ENCODE measurements at regions not wholly inside any gene's neighbourhood (a gene's known extent, or its start where the extent isn't known, plus 50 kb on each side); places are given as distances from the start of the nearest gene placed in this dataset.

DNA sequence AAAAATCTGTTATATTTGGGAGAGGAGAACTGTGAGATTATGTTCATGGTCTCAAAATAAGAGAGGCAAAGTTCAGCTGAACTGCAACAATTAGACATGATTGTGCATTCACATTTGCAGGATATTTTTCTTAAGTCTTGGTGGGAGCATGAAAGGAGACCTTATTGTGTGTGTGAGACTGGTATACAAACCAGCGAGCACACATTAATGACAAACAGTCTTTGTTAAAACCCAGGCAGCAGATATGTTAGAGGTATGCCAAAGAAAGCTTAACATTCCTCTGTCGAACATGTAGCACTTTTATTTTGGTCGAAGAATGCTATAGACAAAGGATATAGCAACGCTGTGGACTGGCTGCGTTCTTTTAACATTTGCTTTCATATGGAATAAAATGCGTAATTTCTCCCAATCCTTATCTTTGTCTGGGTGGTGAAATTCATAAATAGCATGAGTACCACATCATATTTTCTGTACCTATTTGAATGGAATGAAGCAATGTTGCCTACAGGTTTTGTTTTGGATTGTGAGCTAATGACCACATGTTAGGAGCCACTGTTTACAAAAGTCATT lies 88.4 kb downstream of the ICOS start:
- Histone ChIP-seq H3K36me3 (replicated peaks in 1 of 2) (no peaks in the 10 kb centered on the region), H3K9me3 (replicated peaks in 1 of 3) (no peaks in the 10 kb centered on the region), H3K4me1 (replicated peaks in 1 of 2) (no peaks in the 10 kb centered on the region), H3K27ac (no peak overlapping the region), H3K27me3 (no peaks in the 10 kb centered on the region), H3K4me3 (no peak overlapping the region)
- intact Hi-C loops (cut with DNase I) = no loop called here
- TF ChIP-seq, protein P1, sequence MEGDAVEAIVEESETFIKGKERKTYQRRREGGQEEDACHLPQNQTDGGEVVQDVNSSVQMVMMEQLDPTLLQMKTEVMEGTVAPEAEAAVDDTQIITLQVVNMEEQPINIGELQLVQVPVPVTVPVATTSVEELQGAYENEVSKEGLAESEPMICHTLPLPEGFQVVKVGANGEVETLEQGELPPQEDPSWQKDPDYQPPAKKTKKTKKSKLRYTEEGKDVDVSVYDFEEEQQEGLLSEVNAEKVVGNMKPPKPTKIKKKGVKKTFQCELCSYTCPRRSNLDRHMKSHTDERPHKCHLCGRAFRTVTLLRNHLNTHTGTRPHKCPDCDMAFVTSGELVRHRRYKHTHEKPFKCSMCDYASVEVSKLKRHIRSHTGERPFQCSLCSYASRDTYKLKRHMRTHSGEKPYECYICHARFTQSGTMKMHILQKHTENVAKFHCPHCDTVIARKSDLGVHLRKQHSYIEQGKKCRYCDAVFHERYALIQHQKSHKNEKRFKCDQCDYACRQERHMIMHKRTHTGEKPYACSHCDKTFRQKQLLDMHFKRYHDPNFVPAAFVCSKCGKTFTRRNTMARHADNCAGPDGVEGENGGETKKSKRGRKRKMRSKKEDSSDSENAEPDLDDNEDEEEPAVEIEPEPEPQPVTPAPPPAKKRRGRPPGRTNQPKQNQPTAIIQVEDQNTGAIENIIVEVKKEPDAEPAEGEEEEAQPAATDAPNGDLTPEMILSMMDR (IDR thresholded peaks at IDR 0.05) = no peak
- TF ChIP-seq POLR2A (IDR thresholded peaks at IDR 0.05) = no peak
- DNase-seq = no peak
- 74 to 78% (median 77%) methylated on average over 6 of the region's 6 CpGs for WGBS, 4 donors

DNA sequence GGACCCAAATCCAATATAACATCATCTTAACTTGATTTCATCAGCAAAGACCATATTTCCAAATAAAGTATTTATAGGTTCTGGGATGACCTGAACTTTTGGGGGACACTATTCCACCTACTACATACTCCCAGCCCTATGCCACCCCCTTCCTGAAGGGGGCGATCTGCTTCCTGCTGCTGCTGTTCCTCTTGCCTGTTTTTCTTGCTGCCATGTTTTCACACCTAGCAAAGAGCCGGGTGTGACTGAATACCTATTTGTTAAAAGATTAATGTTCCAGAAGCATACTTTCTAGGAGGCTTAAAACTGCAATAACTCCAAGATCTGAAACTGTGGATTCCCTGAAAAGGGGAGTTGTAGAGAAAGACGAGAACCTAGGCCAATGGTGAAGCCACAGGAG lies 89.7 kb downstream of the ICOS start:
- TF ChIP-seq POLR2A (IDR thresholded peaks at IDR 0.05) = no peak
- TF ChIP-seq, protein P1 (IDR thresholded peaks at IDR 0.05) = no peak
- Histone ChIP-seq H3K4me3 (no peak overlapping the region), H3K27ac (no peak overlapping the region), H3K4me1 (replicated peaks in 1 of 2) (no peaks in the 10 kb centered on the region), H3K9me3 (replicated peaks in 1 of 3) (no peaks in the 10 kb centered on the region), H3K36me3 (replicated peaks in 1 of 2) (no peaks in the 10 kb centered on the region), H3K27me3 (no peaks in the 10 kb centered on the region)
- DNase-seq = no peak
- WGBS, 4 donors = 72 to 82% (median 78%) methylated on average over 3 of the region's 3 CpGs
- intact Hi-C loops (cut with DNase I) = no loop called here

DNA sequence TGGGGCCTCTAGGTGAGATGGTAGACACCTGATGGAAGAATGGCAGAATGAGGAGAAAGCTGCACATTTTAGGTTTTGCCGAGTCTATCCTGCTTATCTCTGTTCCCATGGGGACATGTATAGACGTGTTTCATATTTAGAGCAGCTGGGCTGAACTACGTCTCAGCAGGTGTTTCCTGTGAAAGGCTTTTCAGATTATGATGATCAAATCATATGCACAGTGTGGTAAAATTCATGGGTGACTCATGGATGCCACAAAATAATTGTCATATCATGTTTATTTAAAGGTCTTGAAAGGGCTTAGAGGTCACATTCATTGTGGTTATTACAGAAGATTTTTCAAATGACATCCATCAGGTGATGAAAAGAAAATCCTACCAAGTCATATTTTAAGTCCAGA lies 90.5 kb downstream of the ICOS start:
- H3K4me3 ChIP-seq = no peak overlapping the region
- H3K9me3 ChIP-seq (replicated peaks in 1 of 3) = no peaks in the 10 kb centered on the region
- WGBS, 4 donors = 56 to 73% (median 62%) methylated on average over 3 of the region's 3 CpGs
- intact Hi-C loops (cut with DNase I) = no loop called here
- TF ChIP-seq POLR2A (IDR thresholded peaks at IDR 0.05) = no peak
- TF ChIP-seq, protein P1 (IDR thresholded peaks at IDR 0.05) = no peak
- H3K36me3 ChIP-seq (replicated peaks in 1 of 2) = no peaks in the 10 kb centered on the region
- DNase-seq = no peak
- no peaks in the 10 kb centered on the region for H3K27me3 ChIP-seq
- no peak overlapping the region for H3K27ac ChIP-seq
- no peaks in the 10 kb centered on the region for H3K4me1 ChIP-seq (replicated peaks in 1 of 2)

DNA sequence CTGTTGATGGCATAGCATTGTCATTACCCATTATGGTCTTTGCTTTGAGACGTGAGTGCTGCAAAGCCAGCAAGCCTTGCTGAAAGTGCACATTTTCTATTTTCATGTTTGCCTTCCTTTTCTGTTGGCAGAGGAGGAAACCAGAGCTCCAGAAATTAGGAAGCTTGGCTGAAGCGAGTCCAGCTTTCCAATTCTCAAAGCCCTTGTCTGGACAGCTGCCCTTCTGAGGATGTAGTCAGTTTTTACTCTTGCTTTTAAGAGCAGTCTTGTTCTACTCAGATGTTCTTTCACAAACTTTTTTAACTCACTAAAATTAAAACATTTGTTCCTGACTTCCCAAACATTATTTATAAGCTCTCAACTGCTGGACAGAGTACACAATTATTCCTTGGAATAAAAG lies 93.8 kb downstream of the ICOS start:
- Histone ChIP-seq H3K4me3 (no peak overlapping the region), H3K9me3 (replicated peaks in 1 of 3) (no peaks in the 10 kb centered on the region), H3K27me3 (no peaks in the 10 kb centered on the region), H3K36me3 (replicated peaks in 1 of 2) (no peaks in the 10 kb centered on the region), H3K4me1 (replicated peaks in 1 of 2) (no peaks in the 10 kb centered on the region), H3K27ac (no peak overlapping the region)
- DNase-seq = no peak
- 54 to 66% (median 60%) methylated on average over 2 of the region's 2 CpGs for WGBS, 4 donors
- intact Hi-C loops (cut with DNase I) = no loop called here
- no peak for TF ChIP-seq POLR2A (IDR thresholded peaks at IDR 0.05)
- TF ChIP-seq, protein P1 (IDR thresholded peaks at IDR 0.05) = no peak
